ENCODE measurements at regions not wholly inside any gene's neighbourhood (a gene's known extent, or its start where the extent isn't known, plus 50 kb on each side); places are given as distances from the start of the nearest gene placed in this dataset.

DNA sequence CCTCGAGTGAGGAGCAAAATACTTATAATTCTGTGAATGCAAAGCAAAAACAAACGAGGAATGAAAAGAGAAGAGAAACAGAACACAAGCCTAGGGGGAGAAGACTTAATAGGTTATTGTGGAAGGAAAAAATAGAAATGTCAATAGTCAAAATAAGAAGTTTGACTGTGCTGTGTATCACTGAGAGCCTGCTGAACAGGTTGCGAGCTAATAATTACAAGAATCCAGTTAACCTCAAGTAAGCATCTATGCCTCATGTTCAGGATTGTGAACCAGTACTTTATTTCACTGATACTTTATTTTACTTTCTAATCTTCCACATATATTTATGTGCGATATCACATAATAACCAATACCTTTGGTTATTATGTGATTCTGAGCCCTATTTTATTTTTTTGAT lies 316.7 kb downstream of the OTUD1 start:
- TF ChIP-seq CTCF (IDR thresholded peaks at IDR 0.05; ENCODE audit: low read depth, low read length) (no peak), EZH2phosphoT487 (IDR thresholded peaks at IDR 0.05; ENCODE audit: low read depth) (no peak)
